ENCODE measurements at regions not wholly inside any gene's neighbourhood (a gene's known extent, or its start where the extent isn't known, plus 50 kb on each side); places are given as distances from the start of the nearest gene placed in this dataset.

GRCh38 chr1:220942278-220942677 lies 63.0 kb downstream of the HLX start:
- TF ChIP-seq, protein P1, sequence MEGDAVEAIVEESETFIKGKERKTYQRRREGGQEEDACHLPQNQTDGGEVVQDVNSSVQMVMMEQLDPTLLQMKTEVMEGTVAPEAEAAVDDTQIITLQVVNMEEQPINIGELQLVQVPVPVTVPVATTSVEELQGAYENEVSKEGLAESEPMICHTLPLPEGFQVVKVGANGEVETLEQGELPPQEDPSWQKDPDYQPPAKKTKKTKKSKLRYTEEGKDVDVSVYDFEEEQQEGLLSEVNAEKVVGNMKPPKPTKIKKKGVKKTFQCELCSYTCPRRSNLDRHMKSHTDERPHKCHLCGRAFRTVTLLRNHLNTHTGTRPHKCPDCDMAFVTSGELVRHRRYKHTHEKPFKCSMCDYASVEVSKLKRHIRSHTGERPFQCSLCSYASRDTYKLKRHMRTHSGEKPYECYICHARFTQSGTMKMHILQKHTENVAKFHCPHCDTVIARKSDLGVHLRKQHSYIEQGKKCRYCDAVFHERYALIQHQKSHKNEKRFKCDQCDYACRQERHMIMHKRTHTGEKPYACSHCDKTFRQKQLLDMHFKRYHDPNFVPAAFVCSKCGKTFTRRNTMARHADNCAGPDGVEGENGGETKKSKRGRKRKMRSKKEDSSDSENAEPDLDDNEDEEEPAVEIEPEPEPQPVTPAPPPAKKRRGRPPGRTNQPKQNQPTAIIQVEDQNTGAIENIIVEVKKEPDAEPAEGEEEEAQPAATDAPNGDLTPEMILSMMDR (IDR thresholded peaks at IDR 0.05; ENCODE audit: insufficient read depth, low read length), result no peak
- TF ChIP-seq, protein P2, sequence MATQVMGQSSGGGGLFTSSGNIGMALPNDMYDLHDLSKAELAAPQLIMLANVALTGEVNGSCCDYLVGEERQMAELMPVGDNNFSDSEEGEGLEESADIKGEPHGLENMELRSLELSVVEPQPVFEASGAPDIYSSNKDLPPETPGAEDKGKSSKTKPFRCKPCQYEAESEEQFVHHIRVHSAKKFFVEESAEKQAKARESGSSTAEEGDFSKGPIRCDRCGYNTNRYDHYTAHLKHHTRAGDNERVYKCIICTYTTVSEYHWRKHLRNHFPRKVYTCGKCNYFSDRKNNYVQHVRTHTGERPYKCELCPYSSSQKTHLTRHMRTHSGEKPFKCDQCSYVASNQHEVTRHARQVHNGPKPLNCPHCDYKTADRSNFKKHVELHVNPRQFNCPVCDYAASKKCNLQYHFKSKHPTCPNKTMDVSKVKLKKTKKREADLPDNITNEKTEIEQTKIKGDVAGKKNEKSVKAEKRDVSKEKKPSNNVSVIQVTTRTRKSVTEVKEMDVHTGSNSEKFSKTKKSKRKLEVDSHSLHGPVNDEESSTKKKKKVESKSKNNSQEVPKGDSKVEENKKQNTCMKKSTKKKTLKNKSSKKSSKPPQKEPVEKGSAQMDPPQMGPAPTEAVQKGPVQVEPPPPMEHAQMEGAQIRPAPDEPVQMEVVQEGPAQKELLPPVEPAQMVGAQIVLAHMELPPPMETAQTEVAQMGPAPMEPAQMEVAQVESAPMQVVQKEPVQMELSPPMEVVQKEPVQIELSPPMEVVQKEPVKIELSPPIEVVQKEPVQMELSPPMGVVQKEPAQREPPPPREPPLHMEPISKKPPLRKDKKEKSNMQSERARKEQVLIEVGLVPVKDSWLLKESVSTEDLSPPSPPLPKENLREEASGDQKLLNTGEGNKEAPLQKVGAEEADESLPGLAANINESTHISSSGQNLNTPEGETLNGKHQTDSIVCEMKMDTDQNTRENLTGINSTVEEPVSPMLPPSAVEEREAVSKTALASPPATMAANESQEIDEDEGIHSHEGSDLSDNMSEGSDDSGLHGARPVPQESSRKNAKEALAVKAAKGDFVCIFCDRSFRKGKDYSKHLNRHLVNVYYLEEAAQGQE (IDR thresholded peaks at IDR 0.05; ENCODE audit: insufficient replicate concordance, low read depth), result no peak
- TF ChIP-seq POLR2AphosphoS5 (IDR thresholded peaks at IDR 0.05; ENCODE audit: low read depth), result no peak
- TF ChIP-seq GABPA (IDR thresholded peaks at IDR 0.05; ENCODE audit: low read depth), result no peak
